ENCODE measurements at regions not wholly inside any gene's neighbourhood (a gene's known extent, or its start where the extent isn't known, plus 50 kb on each side); places are given as distances from the start of the nearest gene placed in this dataset.
"Not testable (repeated sequence)": the region's sequence is repeated elsewhere in the genome, so short reads cannot be mapped to it uniquely, and the experiment has no call there.

DNA sequence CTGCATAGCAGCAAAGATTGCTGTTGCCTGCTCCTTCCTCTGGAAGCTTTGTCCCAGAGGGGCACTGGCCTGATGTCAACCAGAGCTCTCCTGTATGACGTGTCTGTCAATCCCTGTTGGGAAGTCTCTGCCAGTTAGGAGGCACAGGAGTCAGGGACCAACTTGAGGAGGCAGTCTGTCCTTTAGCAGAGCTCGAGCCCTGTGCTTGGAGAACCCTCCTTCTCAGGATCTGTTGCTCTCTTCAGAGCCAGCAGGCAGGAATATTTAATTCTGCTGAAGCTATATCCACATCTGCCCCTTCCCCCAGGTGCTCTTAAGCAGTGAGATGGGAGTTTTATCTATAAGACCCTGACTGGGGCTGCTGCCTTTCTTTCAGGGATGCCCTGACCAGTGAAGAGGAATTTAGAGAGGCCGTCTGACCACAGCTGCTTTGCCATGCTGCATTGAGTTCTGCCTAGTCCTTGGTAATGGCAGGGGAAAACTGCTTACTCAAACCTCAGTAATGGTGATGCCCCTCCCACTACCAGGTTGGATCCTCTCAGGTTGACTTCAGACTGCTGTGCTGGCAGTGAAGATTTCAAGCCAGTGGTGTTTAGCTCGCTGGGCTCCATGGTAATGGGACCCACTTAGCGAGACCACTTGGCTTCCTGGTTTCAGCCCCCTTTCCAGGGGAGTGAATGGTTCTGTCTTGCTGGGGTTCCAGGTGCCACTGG lies 218.6 kb upstream of the SLC38A2 start:
- DNase-seq (no peak), ATAC-seq (no peak)
- H3K4me1 ChIP-seq = no peaks in the 10 kb centered on the region
- H3K27me3 ChIP-seq = no peaks in the 10 kb centered on the region
- H3K9me3 ChIP-seq = peaks cover 0 to 38% (median 3%) of the 10 kb centered on the region in 12 donors
- no peaks in the 10 kb centered on the region for H3K36me3 ChIP-seq
- H3K4me3 ChIP-seq = no peak overlapping the region
- H3K27ac ChIP-seq = no peak overlapping the region
- WGBS, 4 donors = 74 to 91% (median 85%) methylated on average over 4 to 5 of the region's 5 CpGs
- TF ChIP-seq CTCF (IDR thresholded peaks at IDR 0.05) (no peak), POLR2A (IDR thresholded peaks at IDR 0.05) (no peak)
- intact Hi-C loops (cut with DNase I) = no loop called here

GRCh38 chr12:46585854-46586621 lies 213.5 kb upstream of the SLC38A2 start:
- Histone ChIP-seq H3K36me3 (no peaks in the 10 kb centered on the region), H3K4me1 (no peaks in the 10 kb centered on the region), H3K27ac (no peak overlapping the region), H3K4me3 (no peak overlapping the region), H3K9me3 (peaks cover 0 to 52% (median 4%) of the 10 kb centered on the region in 12 donors), H3K27me3 (no peaks in the 10 kb centered on the region)
- no peak for DNase-seq
- no peak for ATAC-seq
- intact Hi-C loops (cut with DNase I) = no loop called here
- TF ChIP-seq POLR2A (IDR thresholded peaks at IDR 0.05) (no peak), CTCF (IDR thresholded peaks at IDR 0.05) (no peak)
- WGBS, 4 donors = 69 to 81% (median 75%) methylated on average over 7 of the region's 7 CpGs

DNA sequence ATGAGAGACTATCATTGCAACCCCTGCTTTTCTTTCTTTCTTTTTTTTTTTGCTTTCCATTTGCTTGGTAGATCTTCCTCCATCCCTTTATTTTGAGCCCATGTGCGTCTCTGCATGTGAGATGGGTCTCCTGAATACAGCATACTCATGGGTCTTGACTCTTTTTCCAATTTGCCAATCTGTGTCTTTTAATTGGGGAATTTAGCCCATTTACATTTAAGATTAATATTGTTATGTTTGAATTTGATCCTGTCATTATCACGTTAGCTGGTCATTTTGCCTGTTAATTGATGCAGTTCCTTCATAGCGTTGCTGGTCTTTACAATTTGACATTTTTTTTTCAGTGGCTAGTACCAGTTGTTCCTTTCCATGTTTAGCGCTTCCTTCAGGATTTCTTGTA lies 211.5 kb upstream of the SLC38A2 start:
- H3K27ac ChIP-seq; H3K36me3 ChIP-seq; H3K4me3 ChIP-seq; ATAC-seq; H3K27me3 ChIP-seq; intact Hi-C loops (cut with DNase I); H3K4me1 ChIP-seq; DNase-seq: not testable (repeated sequence)
- WGBS, 4 donors = 95 to 99% (median 96%) methylated on average over 4 of the region's 4 CpGs
- peaks cover 0 to 48% (median 4%) of the 10 kb centered on the region in 12 donors for H3K9me3 ChIP-seq

DNA sequence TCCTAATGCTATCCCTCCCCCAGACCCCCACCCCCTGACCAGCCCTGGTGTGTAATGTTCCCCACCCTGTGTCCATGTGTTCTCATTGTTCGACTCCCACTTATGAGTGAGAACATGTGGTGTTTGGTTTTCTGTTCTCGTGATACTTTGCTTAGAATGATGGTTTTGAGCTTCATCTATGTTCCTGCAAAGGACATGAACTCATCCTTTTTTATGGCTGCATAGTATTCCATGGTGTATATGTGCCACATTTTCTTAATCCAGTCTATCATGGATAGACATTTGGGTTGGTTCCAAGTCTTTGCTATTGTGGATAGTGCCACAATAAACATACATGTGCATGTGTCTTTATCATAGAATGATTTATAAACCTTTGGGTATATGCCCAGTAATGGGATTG lies 209.4 kb upstream of the SLC38A2 start:
- H3K4me3 ChIP-seq; H3K4me1 ChIP-seq; H3K36me3 ChIP-seq; DNase-seq; ATAC-seq; intact Hi-C loops (cut with DNase I); H3K27ac ChIP-seq; H3K27me3 ChIP-seq: not testable (repeated sequence)
- 91 to 98% (median 93%) methylated on average over 2 of the region's 2 CpGs for WGBS, 4 donors
- H3K9me3 ChIP-seq = peaks cover 0 to 40% (median 4%) of the 10 kb centered on the region in 12 donors

GRCh38 chr12:46580445-46580844 lies 207.9 kb upstream of the SLC38A2 start:
- WGBS, 4 donors = 92 to 96% (median 95%) methylated on average over 1 of the region's 1 CpG

More at GRCh38 chr12:46580445-46580844, 207.9 kb upstream of the SLC38A2 start:
- intact Hi-C loops (cut with DNase I) = no loop called here
- Histone ChIP-seq H3K9me3 (peaks cover 0 to 40% (median 4%) of the 10 kb centered on the region in 12 donors), H3K4me3 (no peak overlapping the region), H3K27ac (no peak overlapping the region), H3K27me3 (no peaks in the 10 kb centered on the region), H3K36me3 (no peaks in the 10 kb centered on the region), H3K4me1 (peaks cover 0 to 10% (median 0%) of the 10 kb centered on the region in 12 donors)
- ATAC-seq (no peak), DNase-seq (no peak)
- TF ChIP-seq CTCF (IDR thresholded peaks at IDR 0.05) = no peak
- TF ChIP-seq POLR2A (IDR thresholded peaks at IDR 0.05) = no peak

Data from heart left ventricle (tissue), 16 donors.